A673 (cell line): ENCODE measurements at regions not wholly inside any gene's neighbourhood (a gene's known extent, or its start where the extent isn't known, plus 50 kb on each side); places are given as distances from the start of the nearest gene placed in this dataset.

Experiments
- CTCF ChIP-seq: fragments of 300-800, 200-600 bp; sonication (generic); conservative IDR thresholded peaks from 2 replicates; pipeline ENCODE4 v1.5.1; 2017; ENCODE audit warnings: low read depth, mild to moderate bottlenecking, antibody characterized with exemption, low read length, moderate library complexity, mixed read lengths
- EZH2 ChIP-seq: fragments of 200-600 bp; sonication (generic); IDR thresholded peaks from 2 replicates; pipeline ENCODE4 v1.6.1; 2017; ENCODE audit warnings: borderline replicate concordance, low read depth, mild to moderate bottlenecking, mixed read lengths, antibody characterized with exemption, low read length; ENCODE audit not compliant: poor library complexity, severe bottlenecking

- TF ChIP-seq CTCF, result no peak
- TF ChIP-seq EZH2, result no peak
These were observed 99.8 kb downstream of the LACC1 start for GRCh38 chr13:43979492-43979891.
